Fibroblast of the aortic adventitia (primary cell): ENCODE measurements at regions not wholly inside any gene's neighbourhood (a gene's known extent, or its start where the extent isn't known, plus 50 kb on each side); places are given as distances from the start of the nearest gene placed in this dataset.

Experiments
- DNase-seq: peaks from one replicate; pipeline ENCODE4 v3.0.0-alpha.2; 2010; ENCODE audit warnings: low read depth
- H3K4me3 ChIP-seq: 2 replicates; pipeline ENCODE4 v1.5.1; 2011; ENCODE audit warnings: low read depth, mild to moderate bottlenecking, control low read depth, low read length, moderate library complexity
- TF ChIP-seq, protein P1 (sequence below): IDR thresholded peaks from 2 replicates; pipeline ENCODE4 v1.5.1; 2011; ENCODE audit warnings: mild to moderate bottlenecking, low read length, control low read depth, inconsistent platforms; ENCODE audit not compliant: insufficient read depth

DNA sequence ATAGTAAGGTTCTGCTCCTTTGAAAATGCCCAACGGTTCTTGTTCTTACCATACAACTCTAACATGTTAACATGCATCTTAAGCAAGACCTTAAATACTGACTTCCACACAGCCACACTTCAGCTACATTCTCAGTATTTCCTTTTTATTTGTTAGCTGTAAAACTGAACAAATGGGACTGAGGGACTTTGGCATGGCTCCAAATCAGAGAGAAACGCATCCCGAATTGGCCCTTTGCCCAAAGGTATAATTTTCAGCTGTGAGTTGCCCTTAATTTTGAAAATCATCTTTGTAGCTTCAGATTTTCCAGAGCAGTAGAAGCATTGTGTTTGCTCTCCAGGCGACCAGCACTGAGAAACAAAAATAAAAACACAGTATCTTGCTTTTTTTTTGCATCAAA, 56.4 kb downstream of the NEUROD6 start:
- DNase-seq, result no peak
- no peak overlapping the region for H3K4me3 ChIP-seq
- TF ChIP-seq, protein P1, sequence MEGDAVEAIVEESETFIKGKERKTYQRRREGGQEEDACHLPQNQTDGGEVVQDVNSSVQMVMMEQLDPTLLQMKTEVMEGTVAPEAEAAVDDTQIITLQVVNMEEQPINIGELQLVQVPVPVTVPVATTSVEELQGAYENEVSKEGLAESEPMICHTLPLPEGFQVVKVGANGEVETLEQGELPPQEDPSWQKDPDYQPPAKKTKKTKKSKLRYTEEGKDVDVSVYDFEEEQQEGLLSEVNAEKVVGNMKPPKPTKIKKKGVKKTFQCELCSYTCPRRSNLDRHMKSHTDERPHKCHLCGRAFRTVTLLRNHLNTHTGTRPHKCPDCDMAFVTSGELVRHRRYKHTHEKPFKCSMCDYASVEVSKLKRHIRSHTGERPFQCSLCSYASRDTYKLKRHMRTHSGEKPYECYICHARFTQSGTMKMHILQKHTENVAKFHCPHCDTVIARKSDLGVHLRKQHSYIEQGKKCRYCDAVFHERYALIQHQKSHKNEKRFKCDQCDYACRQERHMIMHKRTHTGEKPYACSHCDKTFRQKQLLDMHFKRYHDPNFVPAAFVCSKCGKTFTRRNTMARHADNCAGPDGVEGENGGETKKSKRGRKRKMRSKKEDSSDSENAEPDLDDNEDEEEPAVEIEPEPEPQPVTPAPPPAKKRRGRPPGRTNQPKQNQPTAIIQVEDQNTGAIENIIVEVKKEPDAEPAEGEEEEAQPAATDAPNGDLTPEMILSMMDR, result no peak

DNA sequence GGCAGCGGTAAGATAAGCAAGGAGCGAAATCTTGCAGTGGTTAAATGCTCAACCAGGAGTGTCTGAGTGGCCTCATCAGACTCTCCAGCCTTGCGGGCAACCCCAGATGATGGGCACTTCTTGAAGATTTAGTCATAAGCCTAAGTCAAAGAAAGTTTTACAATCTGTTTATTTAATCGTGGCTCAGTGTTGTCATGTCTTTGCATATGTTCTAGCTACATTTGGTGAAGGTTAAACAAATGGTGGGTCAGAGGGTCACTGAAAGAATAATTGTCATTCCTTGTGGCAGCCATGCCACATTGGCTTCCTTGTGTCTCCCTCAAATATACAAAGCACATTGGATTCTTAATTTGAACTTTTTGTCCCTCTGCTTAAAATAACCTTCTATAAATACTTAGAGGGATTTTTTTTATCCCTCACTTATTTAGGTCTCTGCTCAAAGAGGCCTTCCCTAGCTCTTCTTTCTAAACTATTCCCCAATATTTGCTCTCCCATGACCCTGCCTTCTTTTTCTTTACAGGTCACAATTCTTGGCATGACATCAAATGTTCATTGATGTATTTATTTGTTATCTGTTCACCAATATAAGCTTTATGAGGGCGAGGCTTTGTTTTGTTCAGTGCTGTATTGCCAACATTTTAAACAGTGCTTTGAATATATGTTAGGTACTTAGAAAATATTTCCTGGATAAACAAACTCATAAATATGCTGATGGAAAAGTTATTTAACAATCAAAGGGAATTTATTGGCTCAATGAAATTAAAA, 68.7 kb downstream of the NEUROD6 start:
- H3K4me3 ChIP-seq, result no peak overlapping the region
- TF ChIP-seq, protein P1, result no peak
- no peak for DNase-seq

DNA sequence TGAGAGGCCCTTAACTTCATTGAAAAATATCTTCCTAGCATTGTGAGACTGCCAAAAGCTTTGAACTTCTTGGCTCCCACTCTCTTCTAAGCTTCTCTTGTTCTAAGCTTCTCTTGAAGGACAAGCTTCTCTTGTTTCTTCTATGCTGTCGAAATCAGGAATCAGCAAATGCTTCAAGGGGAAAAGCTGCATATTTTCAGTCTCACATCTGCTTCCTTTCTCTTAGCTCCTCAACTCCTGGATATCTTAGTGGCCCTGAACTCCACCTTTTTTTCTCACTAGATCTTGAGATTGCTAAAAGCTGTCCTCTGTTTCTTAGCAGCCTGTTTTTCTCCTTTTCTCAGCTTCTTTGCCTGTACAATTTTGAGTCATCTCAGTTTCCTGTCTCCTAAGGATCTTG, 73.0 kb downstream of the NEUROD6 start:
- no peak overlapping the region for H3K4me3 ChIP-seq
- TF ChIP-seq, protein P1, result no peak
- no peak for DNase-seq

DNA sequence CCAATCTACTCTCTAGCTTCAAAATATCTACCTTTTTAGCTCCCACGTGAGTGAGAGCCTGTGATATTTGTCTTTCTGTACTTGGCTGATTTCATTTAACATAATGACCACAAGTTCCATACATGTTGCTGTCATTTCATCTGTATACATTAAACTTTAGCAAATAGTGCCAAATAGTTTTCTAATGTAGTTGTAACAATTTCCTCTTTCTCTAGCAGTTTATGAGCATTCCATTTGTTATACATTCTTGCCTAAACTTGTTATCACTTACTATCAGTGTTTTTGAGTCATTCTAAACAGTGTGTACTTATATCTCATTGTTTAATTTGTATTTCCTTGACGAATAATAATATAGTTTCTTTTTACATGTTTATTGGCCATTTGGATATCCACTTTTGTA, 77.2 kb downstream of the NEUROD6 start:
- TF ChIP-seq, protein P1, result no peak
- no peak for DNase-seq
- H3K4me3 ChIP-seq, result no peak overlapping the region

DNA sequence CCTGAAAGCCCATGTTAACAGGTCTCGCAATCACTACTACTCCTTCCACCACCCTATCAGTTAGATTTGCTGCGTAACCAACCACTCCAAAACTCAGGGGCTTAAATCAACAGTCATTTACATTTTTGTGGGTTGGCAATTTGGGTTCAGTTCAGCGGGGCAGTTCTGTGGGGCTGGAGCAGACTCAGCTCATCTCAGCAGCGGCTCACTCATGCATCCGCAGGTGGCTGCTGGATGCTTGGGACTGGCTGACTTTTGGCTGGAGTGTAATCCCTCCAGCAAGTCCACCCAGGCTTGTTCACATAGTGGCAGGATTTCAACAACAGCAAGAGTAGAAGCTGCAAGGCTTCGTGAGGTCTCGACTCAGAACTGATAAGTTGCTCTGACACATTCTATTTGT, 79.2 kb downstream of the NEUROD6 start:
- DNase-seq, result no peak
- TF ChIP-seq, protein P1, result no peak
- H3K4me3 ChIP-seq, result no peak overlapping the region

DNA sequence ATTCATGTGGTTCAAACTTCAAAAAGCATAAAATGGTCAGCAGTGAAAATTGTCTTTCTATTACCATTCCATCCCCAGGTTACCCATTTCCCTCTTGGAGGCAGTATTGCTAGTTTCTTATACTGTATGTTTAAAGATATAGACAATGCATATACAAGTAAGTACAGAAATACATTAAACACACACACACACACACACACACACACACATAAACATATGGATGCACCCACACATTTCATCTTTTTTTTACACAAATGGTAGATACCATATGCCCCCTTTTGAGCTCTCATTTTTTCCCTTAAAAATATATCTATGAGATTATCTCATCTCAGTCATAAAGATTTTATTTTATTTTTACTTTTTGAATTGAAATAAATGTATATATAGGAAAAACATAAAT, 79.7 kb downstream of the NEUROD6 start:
- no peak overlapping the region for H3K4me3 ChIP-seq
- TF ChIP-seq, protein P1, result no peak
- DNase-seq, result no peak

DNA sequence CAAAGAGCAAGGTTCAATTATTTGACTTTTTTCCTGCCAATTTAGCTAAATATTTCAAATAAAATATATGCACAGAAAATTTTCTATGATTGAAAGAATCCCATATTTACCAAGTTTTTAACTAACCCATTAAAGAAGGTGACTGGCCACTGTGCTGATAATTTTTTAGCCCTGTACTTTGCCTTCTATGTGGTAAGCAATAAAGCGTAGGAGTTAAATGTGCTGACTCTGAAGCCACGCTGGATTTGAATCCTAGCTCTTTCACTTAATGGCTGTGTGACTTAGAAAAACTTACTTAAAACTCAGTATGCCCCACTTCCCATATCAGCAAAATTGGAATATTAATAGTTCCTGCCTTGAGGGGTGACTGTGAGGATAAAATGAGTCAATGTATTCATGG, 82.1 kb downstream of the NEUROD6 start:
- TF ChIP-seq, protein P1, result no peak
- DNase-seq, result no peak
- no peak overlapping the region for H3K4me3 ChIP-seq
